Esophagus (tissue), 2 donors: ENCODE measurements at regions not wholly inside any gene's neighbourhood (a gene's known extent, or its start where the extent isn't known, plus 50 kb on each side); places are given as distances from the start of the nearest gene placed in this dataset.

ENCODE experiments used
- H3K27ac ChIP-seq, 2 donors: one replicate each; pipeline ENCODE4 v1.5.1; 2013; ENCODE audit warnings: low read depth in 2 of 2, mild to moderate bottlenecking in 2 of 2, inconsistent platforms in 1 of 2, low read length in 1 of 2, moderate library complexity in 1 of 2
- H3K27me3 ChIP-seq, 2 donors: one replicate each; pipeline ENCODE4 v1.6.1; 2013; ENCODE audit warnings: low read length in 2 of 2, control low read depth in 1 of 2, mild to moderate bottlenecking in 1 of 2; ENCODE audit not compliant: insufficient read depth in 2 of 2, control insufficient read depth in 1 of 2
- H3K36me3 ChIP-seq, 2 donors: one replicate each; pipeline ENCODE4 v1.6.1; 2013; ENCODE audit warnings: low read length in 1 of 2; ENCODE audit not compliant: control insufficient read depth in 2 of 2, insufficient read depth in 2 of 2
- H3K4me1 ChIP-seq, 2 donors: one replicate each; pipeline ENCODE4 v1.6.1; 2013; ENCODE audit warnings: low read length in 1 of 2; ENCODE audit not compliant: control insufficient read depth in 2 of 2, insufficient read depth in 2 of 2
- H3K4me3 ChIP-seq, 2 donors: one replicate each; pipeline ENCODE4 v1.5.1; 2013; ENCODE audit warnings: low read length in 2 of 2, mild to moderate bottlenecking in 2 of 2, low read depth in 1 of 2, moderate library complexity in 1 of 2
- H3K9me3 ChIP-seq, 2 donors: one replicate each; pipeline ENCODE4 v1.6.1; 2013; ENCODE audit warnings: mild to moderate bottlenecking in 2 of 2, low read depth in 1 of 2, low read length in 1 of 2, moderate library complexity in 1 of 2; ENCODE audit not compliant: control insufficient read depth in 2 of 2, insufficient read depth in 1 of 2
- WGBS, 2 donors: extraction: QIAGEN DNeasy Blood & Tissue Kit; methylation state at CpG; one replicate each; pipeline ENCODE4 v1.1.7; 2013; 5-methylcytosine and 5-hydroxymethylcytosine counted together
- donor health status: healthy with polysubstance abuse.
- donor health status: Bipolar disorder and iron deficiency.

- H3K4me1 ChIP-seq: no peaks in the 10 kb centered on the region
- H3K27me3 ChIP-seq: no peaks in the 10 kb centered on the region
- H3K9me3 ChIP-seq: no peaks in the 10 kb centered on the region
- no peak overlapping the region for H3K4me3 ChIP-seq
- 73 to 75% methylated on average over 4 of the region's 4 CpGs for WGBS, 2 donors
- H3K36me3 ChIP-seq: no peaks in the 10 kb centered on the region
- H3K27ac ChIP-seq: no peak overlapping the region
Measured at GRCh38 chr11:111049131-111049530, 196.4 kb upstream of the POU2AF2 start.

GRCh38 chr11:111047374-111047773, 198.2 kb upstream of the POU2AF2 start:
- H3K9me3 ChIP-seq: no peaks in the 10 kb centered on the region
- H3K4me3 ChIP-seq: no peak overlapping the region
- H3K4me1 ChIP-seq: no peaks in the 10 kb centered on the region
- no peak overlapping the region for H3K27ac ChIP-seq
- WGBS, 2 donors: 89 to 92% methylated on average over 7 of the region's 7 CpGs
- no peaks in the 10 kb centered on the region for H3K27me3 ChIP-seq
- no peaks in the 10 kb centered on the region for H3K36me3 ChIP-seq

GRCh38 chr11:111046291-111046690, 199.2 kb upstream of the POU2AF2 start:
- H3K4me1 ChIP-seq: no peaks in the 10 kb centered on the region
- no peak overlapping the region for H3K27ac ChIP-seq
- 38 to 47% methylated on average over 2 of the region's 2 CpGs for WGBS, 2 donors
- no peaks in the 10 kb centered on the region for H3K27me3 ChIP-seq
- no peak overlapping the region for H3K4me3 ChIP-seq
- H3K36me3 ChIP-seq: no peaks in the 10 kb centered on the region
- H3K9me3 ChIP-seq: no peaks in the 10 kb centered on the region

- H3K4me3 ChIP-seq: no peak overlapping the region
- no peak overlapping the region for H3K27ac ChIP-seq
- H3K9me3 ChIP-seq: no peaks in the 10 kb centered on the region
- 97% methylated on average over 1 of the region's 1 CpG for WGBS, 2 donors
- H3K4me1 ChIP-seq: no peaks in the 10 kb centered on the region
- H3K27me3 ChIP-seq: no peaks in the 10 kb centered on the region
- no peaks in the 10 kb centered on the region for H3K36me3 ChIP-seq
Measured at GRCh38 chr11:111045874-111046273, 199.7 kb upstream of the POU2AF2 start.

GRCh38 chr11:111045407-111045803, 200.1 kb upstream of the POU2AF2 start:
- Histone ChIP-seq H3K4me1 (no peaks in the 10 kb centered on the region), H3K36me3 (no peaks in the 10 kb centered on the region), H3K9me3 (no peaks in the 10 kb centered on the region), H3K27ac (no peak overlapping the region), H3K27me3 (no peaks in the 10 kb centered on the region), H3K4me3 (no peak overlapping the region)

- WGBS, 2 donors: 82 to 90% methylated on average over 6 of the region's 6 CpGs
- H3K27ac ChIP-seq: no peak overlapping the region
Measured at GRCh38 chr11:111044751-111045406, 200.6 kb upstream of the POU2AF2 start.

GRCh38 chr11:111039982-111040381, 205.5 kb upstream of the POU2AF2 start:
- Histone ChIP-seq H3K4me3 (no peak overlapping the region), H3K27me3 (no peaks in the 10 kb centered on the region), H3K36me3 (no peaks in the 10 kb centered on the region), H3K9me3 (peaks cover 0 to 2% of the 10 kb centered on the region in 2 donors), H3K4me1 (no peaks in the 10 kb centered on the region), H3K27ac (no peak overlapping the region)
- 85 to 90% methylated on average over 3 of the region's 3 CpGs for WGBS, 2 donors

More at GRCh38 chr11:111044751-111045406, 200.6 kb upstream of the POU2AF2 start:
- Histone ChIP-seq H3K27me3 (no peaks in the 10 kb centered on the region), H3K9me3 (no peaks in the 10 kb centered on the region), H3K36me3 (no peaks in the 10 kb centered on the region), H3K4me3 (no peak overlapping the region), H3K4me1 (no peaks in the 10 kb centered on the region)

- Histone ChIP-seq H3K36me3 (no peaks in the 10 kb centered on the region), H3K27me3 (no peaks in the 10 kb centered on the region), H3K4me3 (no peak overlapping the region), H3K27ac (no peak overlapping the region), H3K9me3 (peaks cover 0 to 2% of the 10 kb centered on the region in 2 donors), H3K4me1 (no peaks in the 10 kb centered on the region)
- whole genome bisulfite sequencing, 2 donors: 83 to 85% methylated on average over 1 of the region's 1 CpG
Measured at GRCh38 chr11:111035746-111036145, 209.8 kb upstream of the POU2AF2 start.

- Histone ChIP-seq H3K27ac (no peak overlapping the region), H3K27me3 (no peaks in the 10 kb centered on the region), H3K4me3 (no peak overlapping the region), H3K4me1 (no peaks in the 10 kb centered on the region), H3K9me3 (no peaks in the 10 kb centered on the region), H3K36me3 (no peaks in the 10 kb centered on the region)
Measured at GRCh38 chr11:111026241-111026640, 219.3 kb upstream of the POU2AF2 start.

GRCh38 chr11:111021131-111021530, 224.4 kb upstream of the POU2AF2 start:
- Histone ChIP-seq H3K36me3 (no peaks in the 10 kb centered on the region), H3K9me3 (no peaks in the 10 kb centered on the region), H3K4me3 (no peak overlapping the region), H3K4me1 (no peaks in the 10 kb centered on the region), H3K27ac (no peak overlapping the region), H3K27me3 (no peaks in the 10 kb centered on the region)
- WGBS, 2 donors: 71 to 76% methylated on average over 5 of the region's 5 CpGs
